ENCODE measurements at regions not wholly inside any gene's neighbourhood (a gene's known extent, or its start where the extent isn't known, plus 50 kb on each side); places are given as distances from the start of the nearest gene placed in this dataset.

DNA sequence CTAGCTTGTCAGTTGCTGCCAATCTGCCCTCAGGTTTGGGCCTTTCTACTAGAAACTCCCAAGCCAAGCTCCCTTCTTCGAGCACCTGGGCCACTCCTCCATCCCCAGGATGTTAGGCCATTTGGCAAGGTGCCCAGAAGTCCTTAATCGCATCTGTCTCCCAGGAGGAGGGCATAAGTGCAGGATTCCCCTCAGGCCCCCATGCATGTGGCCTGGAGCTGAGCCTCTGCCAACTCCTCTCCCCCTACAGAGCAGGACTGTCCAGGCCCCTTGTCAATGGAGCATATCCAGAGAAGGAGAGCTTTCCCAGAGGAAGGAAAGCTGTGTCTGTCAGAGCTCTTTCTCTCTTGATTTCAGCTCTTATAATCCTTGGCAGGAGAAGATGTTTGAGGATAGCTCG, 182.6 kb upstream of the ROPN1 start:
- TF ChIP-seq, protein P1, sequence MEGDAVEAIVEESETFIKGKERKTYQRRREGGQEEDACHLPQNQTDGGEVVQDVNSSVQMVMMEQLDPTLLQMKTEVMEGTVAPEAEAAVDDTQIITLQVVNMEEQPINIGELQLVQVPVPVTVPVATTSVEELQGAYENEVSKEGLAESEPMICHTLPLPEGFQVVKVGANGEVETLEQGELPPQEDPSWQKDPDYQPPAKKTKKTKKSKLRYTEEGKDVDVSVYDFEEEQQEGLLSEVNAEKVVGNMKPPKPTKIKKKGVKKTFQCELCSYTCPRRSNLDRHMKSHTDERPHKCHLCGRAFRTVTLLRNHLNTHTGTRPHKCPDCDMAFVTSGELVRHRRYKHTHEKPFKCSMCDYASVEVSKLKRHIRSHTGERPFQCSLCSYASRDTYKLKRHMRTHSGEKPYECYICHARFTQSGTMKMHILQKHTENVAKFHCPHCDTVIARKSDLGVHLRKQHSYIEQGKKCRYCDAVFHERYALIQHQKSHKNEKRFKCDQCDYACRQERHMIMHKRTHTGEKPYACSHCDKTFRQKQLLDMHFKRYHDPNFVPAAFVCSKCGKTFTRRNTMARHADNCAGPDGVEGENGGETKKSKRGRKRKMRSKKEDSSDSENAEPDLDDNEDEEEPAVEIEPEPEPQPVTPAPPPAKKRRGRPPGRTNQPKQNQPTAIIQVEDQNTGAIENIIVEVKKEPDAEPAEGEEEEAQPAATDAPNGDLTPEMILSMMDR (conservative IDR thresholded peaks at IDR 0.05; ENCODE audit: low read depth, low read length), result no peak
- no peak overlapping the region for H3K4me3 ChIP-seq (ENCODE audit: low read depth, low read length)
- no peak for DNase-seq (ENCODE audit: low read depth)

DNA sequence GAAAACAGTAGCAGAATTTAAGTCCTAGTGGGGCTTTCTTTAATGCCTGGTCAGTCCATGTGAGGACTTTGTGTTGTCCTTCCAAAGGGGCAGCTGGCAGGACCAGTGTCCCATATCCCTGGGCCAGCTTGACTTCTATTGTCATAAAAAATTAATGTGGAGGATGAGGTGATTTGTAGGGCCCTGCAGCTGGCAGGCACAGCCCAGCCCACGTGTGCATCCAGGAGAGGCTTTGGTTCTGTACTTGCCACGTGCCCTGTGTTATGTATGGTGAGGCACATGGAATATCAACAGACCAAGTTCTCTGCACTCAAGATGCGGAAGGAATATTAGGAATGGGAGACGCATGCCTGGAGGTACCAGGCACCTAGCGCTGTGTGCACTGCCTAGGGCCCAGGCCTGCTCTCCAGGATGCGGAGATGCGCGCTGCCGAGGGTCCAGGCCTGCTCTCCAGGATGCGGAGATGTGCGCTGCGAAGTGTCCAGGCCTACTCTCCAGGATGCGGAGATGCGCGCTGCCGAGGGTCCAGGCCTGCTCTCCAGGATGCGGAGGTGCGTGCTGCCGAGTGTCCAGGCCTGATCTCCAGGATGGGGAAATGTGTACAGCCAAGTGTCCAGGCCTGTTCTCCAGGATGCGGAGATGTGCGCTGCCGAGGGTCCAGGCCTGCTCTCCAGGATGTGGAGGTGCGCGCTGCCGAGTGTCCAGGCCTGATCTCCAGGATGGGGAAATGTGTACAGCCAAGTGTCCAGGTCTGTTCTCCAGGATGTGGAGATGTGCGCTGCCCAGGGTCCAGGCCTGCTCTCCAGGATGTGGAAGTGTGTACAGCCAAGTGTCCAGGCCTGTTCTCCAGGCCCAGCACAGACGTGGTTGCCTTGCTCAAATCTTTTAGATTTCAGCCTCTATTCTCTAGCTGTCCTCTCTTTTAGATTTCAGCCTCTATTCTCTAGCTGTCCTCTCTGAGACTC, 183.3 kb upstream of the ROPN1 start:
- TF ChIP-seq, protein P1 (conservative IDR thresholded peaks at IDR 0.05; ENCODE audit: low read depth, low read length), result no peak
- no peak for DNase-seq (ENCODE audit: low read depth)
- no peak overlapping the region for H3K4me3 ChIP-seq (ENCODE audit: low read depth, low read length)

DNA sequence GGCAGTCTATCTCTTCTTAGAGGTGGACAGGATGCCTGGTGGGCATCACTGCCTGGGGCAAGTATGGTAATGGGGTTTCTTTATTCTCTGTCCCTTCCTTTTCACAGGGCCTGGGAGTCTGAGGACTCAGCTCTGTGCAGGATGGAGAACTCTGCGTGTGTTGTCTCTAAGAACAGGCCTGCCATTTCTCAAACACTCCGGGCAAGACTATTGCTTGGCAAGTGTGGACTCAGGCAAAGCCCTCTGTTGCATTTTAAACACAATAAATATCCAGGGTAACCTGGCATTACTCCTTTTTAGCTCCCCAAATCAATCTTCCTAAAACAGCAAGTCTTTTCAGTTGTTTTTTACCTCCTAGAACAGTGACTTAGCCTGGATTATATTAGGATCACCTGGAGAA, 185.1 kb upstream of the ROPN1 start:
- TF ChIP-seq, protein P1 (conservative IDR thresholded peaks at IDR 0.05; ENCODE audit: low read depth, low read length), result no peak
- DNase-seq (ENCODE audit: low read depth), result no peak
- H3K4me3 ChIP-seq (ENCODE audit: low read depth, low read length), result no peak overlapping the region

DNA sequence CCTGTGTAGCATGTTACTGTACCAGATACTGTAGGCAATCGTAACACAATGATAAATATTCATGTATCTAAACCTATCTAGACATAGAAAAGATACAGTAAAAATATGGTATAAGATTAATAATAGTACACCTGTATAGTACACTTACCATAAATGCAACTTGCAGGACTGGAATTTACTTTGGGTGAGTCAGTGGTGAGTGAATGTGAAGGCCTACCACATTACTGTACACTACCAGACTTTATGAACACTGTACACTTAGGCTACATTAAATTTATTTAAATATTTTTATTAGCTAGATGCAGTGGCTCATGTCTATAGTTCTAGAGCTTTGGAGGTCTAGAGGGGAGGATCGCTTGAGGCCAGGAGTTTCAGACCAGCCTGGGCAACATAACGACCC, 186.6 kb upstream of the ROPN1 start:
- TF ChIP-seq, protein P1 (conservative IDR thresholded peaks at IDR 0.05; ENCODE audit: low read depth, low read length), result no peak
- DNase-seq (ENCODE audit: low read depth), result no peak
- no peak overlapping the region for H3K4me3 ChIP-seq (ENCODE audit: low read depth, low read length)

DNA sequence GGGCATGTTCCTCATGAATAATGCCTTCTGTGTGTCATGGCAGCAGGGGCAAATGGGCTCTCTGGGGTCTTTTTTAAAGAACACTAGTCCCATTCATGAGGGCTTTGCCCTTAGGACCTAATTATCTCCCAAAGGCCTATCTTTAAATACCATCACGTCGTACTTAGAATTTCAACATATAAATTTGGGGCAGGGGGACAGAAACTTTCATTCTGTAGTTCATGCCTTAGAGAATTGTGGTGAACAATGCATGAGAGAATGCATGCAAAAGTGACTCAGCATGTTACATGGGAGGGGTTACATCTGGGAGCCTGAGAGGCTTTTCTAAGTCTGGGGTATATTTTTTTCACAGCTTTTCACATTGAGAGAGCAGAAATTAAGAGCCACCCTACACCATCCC, 208.5 kb upstream of the ROPN1 start:
- no peak for DNase-seq (ENCODE audit: low read depth)
- H3K4me3 ChIP-seq (ENCODE audit: low read depth, low read length), result no peak overlapping the region
- TF ChIP-seq, protein P1 (conservative IDR thresholded peaks at IDR 0.05; ENCODE audit: low read depth, low read length), result no peak

DNA sequence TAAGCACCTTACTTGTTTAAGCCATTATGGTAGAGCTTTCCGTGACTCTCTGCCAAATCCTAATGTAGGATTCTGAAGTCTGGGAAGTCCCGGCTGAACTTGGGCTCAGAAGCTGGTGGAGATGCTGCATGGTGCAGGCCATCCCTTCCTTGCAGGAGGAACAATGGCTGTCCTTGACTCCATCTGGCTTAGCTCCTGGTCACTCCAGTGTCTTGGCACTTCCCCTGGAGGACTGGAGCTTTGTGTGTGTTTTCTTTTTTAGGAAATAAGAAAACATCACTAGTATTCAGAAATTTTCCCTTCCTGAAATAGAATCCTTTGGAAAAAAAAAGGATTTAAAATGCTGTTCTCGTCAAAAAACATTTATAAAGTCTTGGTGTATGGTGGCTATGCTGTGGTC, 209.3 kb upstream of the ROPN1 start:
- H3K4me3 ChIP-seq (ENCODE audit: low read depth, low read length), result no peak overlapping the region
- TF ChIP-seq, protein P1 (conservative IDR thresholded peaks at IDR 0.05; ENCODE audit: low read depth, low read length), result no peak
- DNase-seq (ENCODE audit: low read depth), result no peak

DNA sequence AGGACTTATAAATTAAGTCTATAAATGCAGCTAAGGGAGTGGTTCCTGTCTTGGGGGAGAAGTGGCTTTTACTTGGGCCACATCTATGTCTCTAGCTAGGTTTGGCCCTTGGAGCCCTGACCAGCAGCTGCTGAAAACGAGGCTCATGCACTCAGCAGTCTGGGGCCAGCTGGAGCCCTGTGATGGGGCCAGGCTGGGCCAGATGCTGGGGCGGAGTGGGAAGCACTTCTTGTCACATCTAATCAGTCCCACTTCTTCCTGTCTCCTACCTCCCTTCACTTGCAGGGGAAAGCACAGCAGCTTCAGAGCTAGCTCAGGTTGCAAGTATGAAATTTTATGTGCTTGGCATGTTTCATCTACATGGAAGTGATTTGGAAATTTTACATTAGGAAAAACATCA, 209.9 kb upstream of the ROPN1 start:
- no peak for DNase-seq (ENCODE audit: low read depth)

More for the DNA sequence above, 209.9 kb upstream of the ROPN1 start:
- TF ChIP-seq, protein P1 (conservative IDR thresholded peaks at IDR 0.05; ENCODE audit: low read depth, low read length), result no peak
- no peak overlapping the region for H3K4me3 ChIP-seq (ENCODE audit: low read depth, low read length)

Measured in epithelial cell of proximal tubule (primary cell).